K562 (cell line): ENCODE measurements at regions not wholly inside any gene's neighbourhood (a gene's known extent, or its start where the extent isn't known, plus 50 kb on each side); places are given as distances from the start of the nearest gene placed in this dataset.

Experiments
- ATAC-seq: fragments of 200-7000 bp; cut with Tn5 transposase; 3 replicates; pipeline ENCODE4 v1.9.1; 2020; ENCODE audit warnings: moderate library complexity
- BruUV-seq: library from RNA; stranded (reverse); fragments of 400-500 nt; replicated peaks from 2 replicates; lab custom pipeline; 2021; lab: Mats Ljungman, UMichigan
- CTCF ChIA-PET: fragments of 300-600 bp; formaldehyde crosslinking; extraction: SDS; loops from one replicate; lab custom pipeline; 2021; ENCODE audit warnings: low intra/inter-chr PET ratio; lab: Yijun Ruan, JAX
- POLR2A ChIA-PET: fragments of 300-600, 350-650 bp; sonication (Branson Sonifier 250); formaldehyde crosslinking; extraction: SDS; loops from one replicate; lab custom pipeline; 2021; ENCODE audit warnings: antibody characterized with exemption, inconsistent platforms; lab: Yijun Ruan, JAX
- DNase-seq, 4 experiments: peaks; one replicate each; pipeline versions ENCODE4 v3.0.0 to v3.0.0-alpha.2; 2011 to 2018; ENCODE audit warnings: low spot score in 3 of 4, mixed read lengths in 3 of 4; ENCODE audit errors: extremely low read depth in 1 of 4
- FAIRE-seq: peaks from 2 replicates; lab custom pipeline; 2011; peaks lifted over from hg19 to GRCh38; lab: Jason Lieb, UNC
- H2AFZ ChIP-seq: 2 replicates; pipeline ENCODE4 v1.6.0; 2011; ENCODE audit warnings: low read depth, low read length, control low read depth, inconsistent platforms
- H3K27ac ChIP-seq: fragments of 200-600 bp; 3 replicates; pipeline ENCODE4 v1.8.0; 2011; ENCODE audit warnings: low read depth, mild to moderate bottlenecking, control low read depth, inconsistent platforms, low read length, moderate library complexity, mixed read lengths; ENCODE audit errors: extremely low read depth
- H3K27me3 ChIP-seq, 2 experiments: fragments of 300-600 bp in 1 of 2; 2 replicates in 1 of 2; 3 replicates in 1 of 2; pipeline versions ENCODE4 v1.6.0 to v1.8.0; 2011; ENCODE audit warnings: inconsistent platforms in 2 of 2, low read length in 2 of 2, mild to moderate bottlenecking in 1 of 2, mixed read lengths in 1 of 2, moderate library complexity in 1 of 2; ENCODE audit not compliant: control insufficient read depth in 2 of 2, insufficient read depth in 2 of 2
- H3K36me3 ChIP-seq: fragments of 300-600 bp; 3 replicates; pipeline ENCODE4 v1.8.0; 2011; ENCODE audit warnings: mild to moderate bottlenecking, low read length, inconsistent platforms; ENCODE audit not compliant: control insufficient read depth, insufficient read depth
- H3K4me1 ChIP-seq, 2 experiments: fragments of 200-600 bp in 1 of 2; replicated peaks in 1 of 2; 2 replicates in 1 of 2; 3 replicates in 1 of 2; pipeline versions ENCODE4 v1.5.1 to v1.8.0; 2011; ENCODE audit warnings: inconsistent platforms in 2 of 2, low read length in 2 of 2, mild to moderate bottlenecking in 1 of 2, mixed read lengths in 1 of 2, moderate library complexity in 1 of 2; ENCODE audit not compliant: control insufficient read depth in 2 of 2, insufficient read depth in 2 of 2
- H3K4me2 ChIP-seq: 2 replicates; pipeline ENCODE4 v1.6.1; 2011; ENCODE audit warnings: low read length, control low read depth, inconsistent platforms, mixed read lengths; ENCODE audit not compliant: insufficient read depth
- H3K4me3 ChIP-seq: fragments of 200-600 bp; sonication (generic), shearing (Covaris generic); 2 replicates; pipeline ENCODE4 v1.5.1; 2016; ENCODE audit warnings: control low read depth, inconsistent platforms
- H3K79me2 ChIP-seq: fragments of 200-600 bp; 3 replicates; pipeline ENCODE4 v1.8.0; 2011; ENCODE audit warnings: low read length, inconsistent platforms; ENCODE audit not compliant: control insufficient read depth, insufficient read depth
- H3K9ac ChIP-seq, 2 experiments: 2 replicates each; pipeline versions ENCODE4 v1.6.0 to v1.6.1; 2011; ENCODE audit warnings: low read depth in 2 of 2, low read length in 2 of 2, control low read depth in 1 of 2, inconsistent platforms in 1 of 2, mild to moderate bottlenecking in 1 of 2, mixed read lengths in 1 of 2; ENCODE audit not compliant: insufficient read depth in 1 of 2
- H3K9me1 ChIP-seq: one replicate; pipeline ENCODE4 v1.6.0; 2011; ENCODE audit warnings: inconsistent platforms, mild to moderate bottlenecking, low read length, moderate library complexity; ENCODE audit not compliant: control insufficient read depth, insufficient read depth
- H3K9me3 ChIP-seq: replicated peaks from 2 replicates; pipeline ENCODE4 v1.5.1; 2011; ENCODE audit warnings: low read depth, low read length, inconsistent platforms; ENCODE audit not compliant: control insufficient read depth, insufficient read depth
- H4K20me1 ChIP-seq: replicated peaks from 2 replicates; pipeline ENCODE4 v1.6.1; 2011; ENCODE audit warnings: low read length, inconsistent platforms, mixed read lengths; ENCODE audit not compliant: control insufficient read depth, insufficient read depth
- C11orf30 ChIP-seq: fragments of 450-650 bp; IDR thresholded peaks from 2 replicates; pipeline ENCODE4 v1.6.1; 2016; ENCODE audit warnings: low read depth, mild to moderate bottlenecking
- HDAC8 ChIP-seq: fragments of 450-650 bp; IDR thresholded peaks from 2 replicates; pipeline ENCODE4 v1.6.1; 2016; ENCODE audit warnings: mild to moderate bottlenecking, missing genetic modification characterization, moderate library complexity, missing compliant biosample characterization
- POU5F1 ChIP-seq: fragments of 150-350 bp; IDR thresholded peaks from 2 replicates; pipeline ENCODE4 v1.6.1; 2014; ENCODE audit warnings: borderline replicate concordance, low read length, low read depth, mild to moderate bottlenecking; ENCODE audit not compliant: partially characterized antibody
- ZNF696 ChIP-seq: fragments of 250-450 bp; sonication (Bioruptor Pico); conservative IDR thresholded peaks from 2 replicates; pipeline ENCODE4 v1.4.0; 2020; ENCODE audit warnings: mild to moderate bottlenecking, moderate library complexity
- ZNF76 ChIP-seq: fragments of 250-450 bp; sonication (Bioruptor Pico); IDR thresholded peaks from 2 replicates; pipeline ENCODE4 v1.4.0; 2020; ENCODE audit warnings: mild to moderate bottlenecking, moderate library complexity, borderline replicate concordance
- WGBS: fragments of 100-300 bp; shearing (Covaris generic); methylation state at CpG from one replicate; pipeline ENCODE4 v1.1.6; 2016; ENCODE audit warnings: low coverage, mixed read lengths; ENCODE audit not compliant: insufficient coverage; ENCODE audit errors: missing lambda C conversion rate; 5-methylcytosine and 5-hydroxymethylcytosine counted together
- in situ Hi-C: fragments of 300-500 bp; cut with MboI; formaldehyde crosslinking; loops from 4 replicates; pipeline ENCODE4 v1.15.0; 2018; ENCODE audit warnings: inconsistent platforms, mixed read lengths
- intact Hi-C: fragments of 100-400 bp; cut with micrococcal nuclease; formaldehyde crosslinking; loops from 2 replicates; pipeline ENCODE4 v1.14.2; 2022
- TF ChIP-seq, protein P1 (sequence below): fragments of 450-650 bp; IDR thresholded peaks from one replicate; pipeline ENCODE4 v1.6.1; 2018; ENCODE audit warnings: mild to moderate bottlenecking, moderate library complexity; ENCODE audit not compliant: partially characterized antibody

DNA sequence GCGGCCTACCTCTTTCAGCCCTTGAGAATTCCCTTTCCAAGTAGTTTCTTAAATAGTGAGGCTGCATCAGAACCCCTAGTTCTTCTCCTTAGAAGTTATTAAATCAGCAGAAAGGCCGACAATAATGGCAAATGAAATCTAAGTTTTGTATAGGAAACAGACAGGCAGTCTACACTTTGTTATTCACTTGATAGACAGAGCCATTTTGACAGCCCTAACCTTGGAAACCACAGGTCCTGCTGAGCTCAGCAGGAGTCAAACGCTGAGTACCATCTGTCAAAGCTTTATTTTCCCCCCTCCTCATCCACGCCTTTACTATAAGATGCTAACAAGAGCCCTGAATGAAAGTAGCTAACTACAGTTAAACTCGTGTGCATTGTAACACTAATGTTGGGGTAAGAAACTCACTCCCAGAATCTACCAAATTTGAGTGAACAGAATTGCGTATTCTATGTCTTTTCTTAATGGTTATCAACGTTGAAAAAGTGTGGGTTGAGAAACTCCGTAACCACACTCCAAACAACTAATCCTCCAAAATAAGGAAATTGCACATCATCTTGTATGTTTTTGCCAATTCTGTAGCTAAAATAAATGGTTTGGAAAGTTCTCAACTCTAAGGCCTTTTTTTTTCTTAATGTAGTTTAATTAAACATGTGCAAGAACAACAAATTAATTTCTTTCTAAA is 90.6 kb upstream of the EFEMP1 start:
- ChIA-PET POLR2A (no interaction called here), CTCF (no interaction called here)
- no peak overlapping the region for H3K9ac ChIP-seq
- no peaks in the 10 kb centered on the region for H3K36me3 ChIP-seq
- no peaks in the 10 kb centered on the region for H3K4me1 ChIP-seq
- H3K4me3 ChIP-seq = no peak overlapping the region
- FAIRE-seq = peak; percentile 23
- intact Hi-C loops = no loop called here
- 7% methylated on average over 8 of the region's 8 CpGs for WGBS
- no peak for ATAC-seq
- no peaks in the 10 kb centered on the region for H4K20me1 ChIP-seq
- no peak overlapping the region for H2AFZ ChIP-seq
- TF ChIP-seq C11orf30 (no peak), POU5F1 (no peak), HDAC8 (tag) (no peak), ZNF696 (no peak), ZNF76 (CRISPR knock-in tag) (no peak)
- TF ChIP-seq, protein P1, sequence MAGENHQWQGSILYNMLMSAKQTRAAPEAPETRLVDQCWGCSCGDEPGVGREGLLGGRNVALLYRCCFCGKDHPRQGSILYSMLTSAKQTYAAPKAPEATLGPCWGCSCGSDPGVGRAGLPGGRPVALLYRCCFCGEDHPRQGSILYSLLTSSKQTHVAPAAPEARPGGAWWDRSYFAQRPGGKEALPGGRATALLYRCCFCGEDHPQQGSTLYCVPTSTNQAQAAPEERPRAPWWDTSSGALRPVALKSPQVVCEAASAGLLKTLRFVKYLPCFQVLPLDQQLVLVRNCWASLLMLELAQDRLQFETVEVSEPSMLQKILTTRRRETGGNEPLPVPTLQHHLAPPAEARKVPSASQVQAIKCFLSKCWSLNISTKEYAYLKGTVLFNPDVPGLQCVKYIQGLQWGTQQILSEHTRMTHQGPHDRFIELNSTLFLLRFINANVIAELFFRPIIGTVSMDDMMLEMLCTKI = no peak
- TF ChIP-seq, all 486 proteins: peak for 0
- no peak for DNase-seq
- BruUV-seq = no TSS peak
- Histone ChIP-seq H3K27me3 (no peaks in the 10 kb centered on the region), H3K79me2 (no peaks in the 10 kb centered on the region), H3K9me1 (no peaks in the 10 kb centered on the region), H3K27ac (no peak overlapping the region), H3K4me2 (no peak overlapping the region), H3K9me3 (no peaks in the 10 kb centered on the region)
- in situ Hi-C loops = no loop called here
